ENCODE measurements at regions not wholly inside any gene's neighbourhood (a gene's known extent, or its start where the extent isn't known, plus 50 kb on each side); places are given as distances from the start of the nearest gene placed in this dataset.

GRCh38 chr12:45577844-45578399 is 151.6 kb upstream of the ARID2 start:
- TF ChIP-seq POLR2AphosphoS5 (IDR thresholded peaks at IDR 0.05; ENCODE audit: low read depth) (no peak), GABPA (IDR thresholded peaks at IDR 0.05; ENCODE audit: low read depth) (no peak)
- TF ChIP-seq, protein P1, sequence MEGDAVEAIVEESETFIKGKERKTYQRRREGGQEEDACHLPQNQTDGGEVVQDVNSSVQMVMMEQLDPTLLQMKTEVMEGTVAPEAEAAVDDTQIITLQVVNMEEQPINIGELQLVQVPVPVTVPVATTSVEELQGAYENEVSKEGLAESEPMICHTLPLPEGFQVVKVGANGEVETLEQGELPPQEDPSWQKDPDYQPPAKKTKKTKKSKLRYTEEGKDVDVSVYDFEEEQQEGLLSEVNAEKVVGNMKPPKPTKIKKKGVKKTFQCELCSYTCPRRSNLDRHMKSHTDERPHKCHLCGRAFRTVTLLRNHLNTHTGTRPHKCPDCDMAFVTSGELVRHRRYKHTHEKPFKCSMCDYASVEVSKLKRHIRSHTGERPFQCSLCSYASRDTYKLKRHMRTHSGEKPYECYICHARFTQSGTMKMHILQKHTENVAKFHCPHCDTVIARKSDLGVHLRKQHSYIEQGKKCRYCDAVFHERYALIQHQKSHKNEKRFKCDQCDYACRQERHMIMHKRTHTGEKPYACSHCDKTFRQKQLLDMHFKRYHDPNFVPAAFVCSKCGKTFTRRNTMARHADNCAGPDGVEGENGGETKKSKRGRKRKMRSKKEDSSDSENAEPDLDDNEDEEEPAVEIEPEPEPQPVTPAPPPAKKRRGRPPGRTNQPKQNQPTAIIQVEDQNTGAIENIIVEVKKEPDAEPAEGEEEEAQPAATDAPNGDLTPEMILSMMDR (IDR thresholded peaks at IDR 0.05; ENCODE audit: insufficient read depth, low read length): no peak

All from HL-60 (cell line).